T-cell (primary cell): ENCODE measurements at regions not wholly inside any gene's neighbourhood (a gene's known extent, or its start where the extent isn't known, plus 50 kb on each side); places are given as distances from the start of the nearest gene placed in this dataset.

Source experiments
- ATAC-seq, 4 experiments: fragments of 200-7000 bp in 3 of 4; fragments of 150-1000 bp in 1 of 4; cut with Tn5 transposase; replicated peaks in 1 of 4; 1 replicate in 3 of 4; 2 replicates in 1 of 4; pipeline ENCODE4 v1.10.0; 2021; ENCODE audit warnings: moderate library complexity in 3 of 4, mild to moderate bottlenecking in 2 of 4, moderate number of reproducible peaks in 1 of 4
- CTCF ChIA-PET, 2 donors: fragments of 300-600 bp; sonication (Branson Sonifier 250); formaldehyde crosslinking; loops; one replicate each; lab custom pipeline; 2022; ENCODE audit warnings: antibody characterized with exemption in 2 of 2; lab: Charles Lee
- POLR2A ChIA-PET, 2 donors: fragments of 300-600 bp; sonication (Branson Sonifier 250); formaldehyde crosslinking; loops; one replicate each; lab custom pipeline; 2022; ENCODE audit warnings: antibody characterized with exemption in 2 of 2; lab: Charles Lee
- DNase-seq, 35 experiments: peaks; one replicate each; pipeline versions ENCODE4 v3.0.0 to v3.0.0-alpha.2; 2013 to 2023
- H3K27ac ChIP-seq: one replicate; pipeline ENCODE4 v1.5.1; 2013; ENCODE audit warnings: low read length
- H3K27me3 ChIP-seq, 2 experiments: replicated peaks in 1 of 2; 1 replicate in 1 of 2; 2 replicates in 1 of 2; pipeline versions ENCODE4 v1.6.1 to v1.7.0; 2013; ENCODE audit warnings: low read length in 1 of 2, mixed read lengths in 1 of 2; ENCODE audit not compliant: control insufficient read depth in 2 of 2, insufficient read depth in 2 of 2; ENCODE audit errors: extremely low read depth in 1 of 2
- H3K36me3 ChIP-seq, 2 donors: 1 replicate in 1 of 2; 2 replicates in 1 of 2; pipeline versions ENCODE4 v1.6.1 to v1.7.0; 2013; ENCODE audit warnings: low read length in 1 of 2; ENCODE audit not compliant: control insufficient read depth in 2 of 2, insufficient read depth in 1 of 2; ENCODE audit errors: extremely low read depth in 1 of 2
- H3K4me1 ChIP-seq, 2 experiments: 1 replicate in 1 of 2; 2 replicates in 1 of 2; pipeline versions ENCODE4 v1.6.1 to v1.7.0; 2013; ENCODE audit warnings: low read length in 2 of 2, mixed read lengths in 1 of 2; ENCODE audit not compliant: insufficient read depth in 2 of 2, control insufficient read depth in 1 of 2; ENCODE audit errors: extremely low read depth in 1 of 2
- H3K4me3 ChIP-seq, 2 donors: 1 replicate in 1 of 2; 2 replicates in 1 of 2; pipeline versions ENCODE4 v1.5.1 to v1.7.0; 2013; ENCODE audit warnings: mild to moderate bottlenecking in 2 of 2, low read length in 1 of 2, moderate library complexity in 1 of 2; ENCODE audit not compliant: control insufficient read depth in 1 of 2; ENCODE audit errors: extremely low read depth in 1 of 2
- H3K9me3 ChIP-seq: 2 replicates; pipeline ENCODE4 v1.7.0; 2013
- H3K27ac Mint-ChIP-seq, 2 donors: one replicate each; pipeline ENCODE4 v1.8.0; 2020 to 2021; ENCODE audit warnings: mild to moderate bottlenecking in 2 of 2, mixed read lengths in 2 of 2
- H3K27me3 Mint-ChIP-seq, 2 donors: one replicate each; pipeline ENCODE4 v1.8.0; 2021 to 2022; ENCODE audit warnings: mixed read lengths in 2 of 2
- H3K36me3 Mint-ChIP-seq: one replicate; pipeline ENCODE4 v1.8.0; 2021; ENCODE audit warnings: mixed read lengths
- H3K4me1 Mint-ChIP-seq, 3 donors: one replicate each; pipeline ENCODE4 v1.8.0; 2020 to 2022; ENCODE audit warnings: mixed read lengths in 3 of 3, mild to moderate bottlenecking in 1 of 3
- H3K4me3 Mint-ChIP-seq, 3 donors: one replicate each; pipeline ENCODE4 v1.8.0; 2020 to 2022; ENCODE audit warnings: mild to moderate bottlenecking in 3 of 3, mixed read lengths in 3 of 3, moderate library complexity in 3 of 3
- H3K9me3 Mint-ChIP-seq, 3 donors: one replicate each; pipeline ENCODE4 v1.8.0; 2020 to 2022; ENCODE audit warnings: mixed read lengths in 3 of 3
- WGBS: methylation state at CpG from one replicate; pipeline ENCODE4 v1.1.5; 2013; ENCODE audit warnings: missing lambda C conversion rate; ENCODE audit not compliant: insufficient coverage; 5-methylcytosine and 5-hydroxymethylcytosine counted together

DNA sequence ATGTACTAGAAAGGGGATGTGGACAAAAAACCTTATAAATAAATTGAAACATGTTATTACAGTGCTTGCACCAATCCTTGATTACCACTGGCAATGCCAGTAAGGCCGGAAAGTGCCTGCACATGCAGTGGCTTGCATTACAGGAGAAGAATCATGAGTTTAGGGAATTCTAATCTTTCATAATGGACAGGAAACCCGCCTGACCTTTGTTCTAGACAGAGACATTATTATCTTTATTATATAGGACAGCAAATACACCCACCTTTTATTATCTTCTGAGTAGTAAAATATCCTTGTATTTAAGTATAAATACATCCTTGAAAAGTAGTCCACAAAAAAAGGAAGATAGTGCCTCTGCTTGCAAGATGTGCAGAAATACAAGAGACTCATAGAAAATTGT lies 379.9 kb upstream of the LCORL start:
- H3K36me3 Mint-ChIP-seq, result no peaks in the 10 kb centered on the region
- no peak overlapping the region for H3K27ac ChIP-seq
- peaks cover 7 to 8% of the 10 kb centered on the region in 2 donors for H3K27me3 Mint-ChIP-seq
- no peaks in the 10 kb centered on the region for H3K9me3 Mint-ChIP-seq
- DNase-seq (no peak), ATAC-seq (no peak)
- peaks cover 0 to 4% (median 0%) of the 10 kb centered on the region in 3 donors for H3K4me1 Mint-ChIP-seq
- H3K9me3 ChIP-seq, result no peaks in the 10 kb centered on the region
- ChIA-PET POLR2A (no interaction called here), CTCF (no interaction called here)
- WGBS, result no CpG with 5 or more reads among the region's 2 CpGs
- peaks cover 0 to 3% of the 10 kb centered on the region in 2 experiments for H3K27me3 ChIP-seq
- no peak overlapping the region for H3K27ac Mint-ChIP-seq
- H3K4me3 ChIP-seq, result no peak overlapping the region
- no peaks in the 10 kb centered on the region for H3K36me3 ChIP-seq
- H3K4me3 Mint-ChIP-seq, result no peak overlapping the region
- no peaks in the 10 kb centered on the region for H3K4me1 ChIP-seq

DNA sequence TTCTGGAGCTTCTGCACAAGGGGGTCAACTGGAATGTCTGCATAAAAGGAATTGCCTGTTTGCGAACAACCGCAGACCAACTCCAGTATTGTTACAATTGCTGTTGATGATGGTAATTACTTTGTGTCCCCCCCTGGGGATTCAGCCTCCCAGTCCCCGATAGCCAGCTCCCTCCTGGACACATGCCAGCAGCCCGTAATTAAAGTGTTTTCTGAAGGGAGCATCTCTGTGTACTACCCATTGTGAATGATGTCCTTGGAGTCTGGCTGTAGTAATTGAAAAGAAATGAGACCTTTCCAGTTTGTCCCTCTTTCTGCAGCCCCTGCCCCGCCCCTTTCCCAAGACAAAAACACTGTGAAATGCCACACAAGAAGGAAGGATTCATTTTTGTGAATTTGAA lies 377.1 kb upstream of the LCORL start:
- no peak for DNase-seq
- Mint-ChIP-seq H3K4me1 (no peaks in the 10 kb centered on the region), H3K27ac (no peak overlapping the region), H3K36me3 (no peaks in the 10 kb centered on the region), H3K27me3 (peaks cover 7 to 8% of the 10 kb centered on the region in 2 donors), H3K4me3 (no peak overlapping the region), H3K9me3 (peaks cover 0 to 2% (median 0%) of the 10 kb centered on the region in 3 donors)
- Histone ChIP-seq H3K9me3 (no peaks in the 10 kb centered on the region), H3K27ac (no peak overlapping the region), H3K4me1 (no peaks in the 10 kb centered on the region), H3K4me3 (no peak overlapping the region), H3K27me3 (peaks cover 0 to 3% of the 10 kb centered on the region in 2 experiments), H3K36me3 (no peaks in the 10 kb centered on the region)
- ChIA-PET CTCF (no interaction called here), POLR2A (no interaction called here)
- WGBS, result no CpG with 5 or more reads among the region's 5 CpGs
- ATAC-seq, result no peak

DNA sequence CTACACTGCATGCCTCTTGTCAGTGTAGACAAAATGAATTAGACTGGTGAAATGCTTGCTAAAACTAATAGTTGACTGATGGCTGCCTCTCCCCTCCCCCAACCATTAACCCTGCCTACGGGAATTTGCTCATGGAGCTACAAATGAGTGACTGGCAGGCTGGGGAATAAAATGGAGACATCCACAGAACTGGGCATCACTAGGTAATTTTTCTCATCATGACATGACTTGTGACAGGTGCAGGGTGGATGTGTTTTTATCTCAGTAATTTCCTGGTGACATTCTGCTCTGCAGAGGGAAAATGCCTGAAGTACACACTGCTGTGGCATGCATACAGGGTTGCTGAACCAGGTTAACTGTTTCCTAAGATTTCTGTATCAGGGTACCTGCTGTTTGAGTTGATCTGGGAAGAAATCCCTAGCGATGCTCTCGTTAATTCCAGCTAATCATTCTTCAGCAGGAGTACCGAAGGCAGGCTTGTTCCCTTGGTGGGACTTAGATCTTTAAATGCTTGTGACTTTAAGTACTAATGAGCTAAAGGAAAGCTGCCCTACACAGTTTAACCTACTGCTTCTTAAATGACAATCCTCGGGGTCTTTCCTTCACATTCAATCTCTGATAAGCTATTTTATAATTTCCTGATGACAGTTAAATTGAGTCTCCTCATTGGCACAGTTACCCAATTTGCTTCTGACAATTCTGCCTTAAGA lies 376.3 kb upstream of the LCORL start:
- H3K27me3 Mint-ChIP-seq, result peaks cover 7% of the 10 kb centered on the region in 2 donors
- whole genome bisulfite sequencing, result 93% methylated on average over 2 of the region's 5 CpGs

DNA sequence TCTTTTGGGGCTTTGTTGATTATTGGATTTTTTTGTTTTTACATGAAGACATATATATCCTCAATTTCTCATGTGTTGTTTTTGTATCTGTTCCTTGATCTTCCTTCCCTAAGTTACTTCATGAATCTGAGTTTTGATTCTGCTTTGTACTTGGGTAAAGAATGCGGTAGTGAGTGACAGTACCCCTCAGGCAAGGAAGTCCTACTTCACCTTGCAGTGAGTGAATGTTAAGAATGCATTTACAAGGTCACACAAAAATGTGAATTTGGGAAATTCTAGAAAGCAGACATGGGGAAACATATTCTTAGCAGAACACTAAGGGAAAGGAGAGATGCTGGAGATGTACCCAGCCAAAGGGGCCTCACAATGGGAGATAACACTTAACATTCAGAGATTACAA lies 373.1 kb upstream of the LCORL start:
- Mint-ChIP-seq H3K36me3 (no peaks in the 10 kb centered on the region), H3K9me3 (peaks cover 0 to 2% (median 0%) of the 10 kb centered on the region in 3 donors), H3K27ac (no peak overlapping the region), H3K4me3 (no peak overlapping the region), H3K27me3 (peaks cover 3 to 4% of the 10 kb centered on the region in 2 donors), H3K4me1 (no peaks in the 10 kb centered on the region)
- no peak overlapping the region for H3K4me3 ChIP-seq
- H3K27me3 ChIP-seq, result peaks cover 0 to 3% of the 10 kb centered on the region in 2 experiments
- ChIA-PET CTCF (no interaction called here), POLR2A (no interaction called here)
- no peak for DNase-seq
- H3K36me3 ChIP-seq, result no peaks in the 10 kb centered on the region
- no peaks in the 10 kb centered on the region for H3K9me3 ChIP-seq
- no CpG with 5 or more reads among the region's 1 CpG for WGBS
- no peaks in the 10 kb centered on the region for H3K4me1 ChIP-seq
- no peak overlapping the region for H3K27ac ChIP-seq
- no peak for ATAC-seq

More for the DNA sequence above, 376.3 kb upstream of the LCORL start:
- Histone ChIP-seq H3K4me3 (no peak overlapping the region), H3K27me3 (peaks cover 0 to 3% of the 10 kb centered on the region in 2 experiments), H3K9me3 (no peaks in the 10 kb centered on the region), H3K4me1 (no peaks in the 10 kb centered on the region), H3K36me3 (no peaks in the 10 kb centered on the region), H3K27ac (no peak overlapping the region)
- ATAC-seq, result no peak
- Mint-ChIP-seq H3K4me3 (no peak overlapping the region), H3K9me3 (peaks cover 0 to 2% (median 0%) of the 10 kb centered on the region in 3 donors), H3K36me3 (no peaks in the 10 kb centered on the region), H3K4me1 (no peaks in the 10 kb centered on the region), H3K27ac (no peak overlapping the region)
- POLR2A ChIA-PET, result interaction anchor here in 1 of 2 donors (0.6 kb wide), 1 partner anchor 318 kb away, joined by 3 read pairs; no protein-coding TSS in a partner anchor
- DNase-seq, result no peak
- CTCF ChIA-PET, result no interaction called here

DNA sequence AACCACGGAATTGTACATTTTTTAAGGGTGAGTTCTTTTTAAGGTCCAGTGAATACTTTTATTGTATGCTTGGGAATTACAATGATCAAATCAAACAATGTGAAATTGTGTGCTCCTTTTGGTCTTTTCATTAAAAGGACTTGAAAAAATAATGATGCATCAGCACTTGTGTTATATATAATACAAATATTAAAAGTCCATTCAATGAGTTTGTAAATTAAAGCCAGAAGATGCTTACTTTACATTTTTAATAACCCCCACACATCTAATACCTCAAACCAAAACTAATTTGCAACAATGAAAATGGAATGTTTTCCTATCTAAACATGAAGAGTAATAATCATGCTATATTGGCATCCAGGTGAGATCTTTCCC lies 369.8 kb upstream of the LCORL start:
- H3K4me3 ChIP-seq, result no peak overlapping the region
- ChIA-PET CTCF (no interaction called here), POLR2A (no interaction called here)
- H3K27ac ChIP-seq, result no peak overlapping the region
- DNase-seq, result no peak
- ATAC-seq, result no peak
- H3K4me1 ChIP-seq, result no peaks in the 10 kb centered on the region
- H3K27me3 ChIP-seq, result no peaks in the 10 kb centered on the region
- Mint-ChIP-seq H3K9me3 (peaks cover 0 to 2% (median 0%) of the 10 kb centered on the region in 3 donors), H3K4me3 (no peak overlapping the region), H3K36me3 (no peaks in the 10 kb centered on the region), H3K27ac (no peak overlapping the region), H3K4me1 (no peaks in the 10 kb centered on the region), H3K27me3 (peaks cover under 1 to 3% of the 10 kb centered on the region in 2 donors)
- WGBS, result no CpG with 5 or more reads among the region's 1 CpG
- no peaks in the 10 kb centered on the region for H3K36me3 ChIP-seq
- H3K9me3 ChIP-seq, result no peaks in the 10 kb centered on the region

DNA sequence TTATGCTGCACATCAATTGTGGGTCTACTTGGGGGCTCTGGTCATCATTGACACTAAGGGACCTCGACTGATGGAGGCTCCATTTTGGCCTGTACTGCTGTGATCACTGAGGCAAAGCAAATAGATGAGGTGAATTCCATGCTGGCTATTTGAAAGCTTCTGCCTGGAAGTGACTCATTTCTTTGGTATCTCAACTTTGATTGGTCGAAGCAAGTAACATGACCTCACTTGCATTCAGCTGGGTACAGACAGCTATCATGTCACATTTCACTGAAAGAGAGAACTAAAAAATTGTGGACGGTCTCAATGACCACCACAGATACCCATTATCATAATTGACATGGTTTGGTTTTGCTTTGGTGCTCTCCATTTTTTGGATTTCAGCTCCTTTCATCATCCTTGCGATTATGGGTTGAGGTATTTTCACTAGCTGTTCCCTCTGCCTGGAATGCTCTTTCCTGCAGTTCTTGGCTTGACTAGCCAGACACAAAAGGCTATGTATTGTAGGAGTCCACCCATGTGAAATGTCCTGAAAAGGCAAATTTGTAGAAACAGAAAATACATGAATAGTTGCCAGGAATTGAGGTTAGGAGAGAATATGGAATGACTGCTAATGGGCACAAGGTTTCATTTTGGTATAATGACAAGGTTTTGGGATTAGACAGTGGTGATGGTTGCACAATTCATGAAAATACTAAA lies 369.2 kb upstream of the LCORL start:
- DNase-seq (no peak), ATAC-seq (no peak)
- no peak overlapping the region for H3K4me3 ChIP-seq
- POLR2A ChIA-PET, result no interaction called here
- H3K27ac ChIP-seq, result no peak overlapping the region
- H3K27me3 Mint-ChIP-seq, result peaks cover 3 to 6% of the 10 kb centered on the region in 2 donors
- no peak overlapping the region for H3K27ac Mint-ChIP-seq
- no peaks in the 10 kb centered on the region for H3K36me3 Mint-ChIP-seq
- H3K27me3 ChIP-seq, result no peaks in the 10 kb centered on the region
- peaks cover 0 to 2% (median 0%) of the 10 kb centered on the region in 3 donors for H3K9me3 Mint-ChIP-seq
- H3K4me1 Mint-ChIP-seq, result no peaks in the 10 kb centered on the region
- CTCF ChIA-PET, result no interaction called here
- H3K36me3 ChIP-seq, result no peaks in the 10 kb centered on the region
- WGBS, result 63% methylated on average over 3 of the region's 4 CpGs
- no peak overlapping the region for H3K4me3 Mint-ChIP-seq
- H3K4me1 ChIP-seq, result no peaks in the 10 kb centered on the region
- no peaks in the 10 kb centered on the region for H3K9me3 ChIP-seq
